HUES6 (cell line): ENCODE measurements at regions not wholly inside any gene's neighbourhood (a gene's known extent, or its start where the extent isn't known, plus 50 kb on each side); places are given as distances from the start of the nearest gene placed in this dataset.
A peak's percentile ranks its signal among the peaks of the same experiment; 100 is the strongest.

Experiments
- H3K27ac ChIP-seq: 2 replicates; pipeline ENCODE4 v1.7.0; 2013; ENCODE audit warnings: low read depth, mild to moderate bottlenecking, low read length, inconsistent platforms
- H3K27me3 ChIP-seq: 2 replicates; pipeline ENCODE4 v1.6.1; 2013; ENCODE audit warnings: low read length; ENCODE audit not compliant: control insufficient read depth, insufficient read depth
- H3K36me3 ChIP-seq: 2 replicates; pipeline ENCODE4 v1.6.1; 2013; ENCODE audit warnings: low read length; ENCODE audit not compliant: control insufficient read depth, insufficient read depth
- H3K4me1 ChIP-seq: 2 replicates; pipeline ENCODE4 v1.6.1; 2013; ENCODE audit warnings: low read length; ENCODE audit not compliant: control insufficient read depth, insufficient read depth
- H3K4me3 ChIP-seq: 2 replicates; pipeline ENCODE4 v1.5.1; 2013; ENCODE audit warnings: low read depth, low read length
- H3K9ac ChIP-seq: one replicate; pipeline ENCODE4 v1.6.1; 2013; ENCODE audit warnings: mild to moderate bottlenecking, low read length
- H3K9me3 ChIP-seq: 2 replicates; pipeline ENCODE4 v1.6.1; 2013; ENCODE audit warnings: low read depth, low read length; ENCODE audit not compliant: control insufficient read depth, insufficient read depth

- no peaks in the 10 kb centered on the region for H3K4me1 ChIP-seq
- no peak overlapping the region for H3K27ac ChIP-seq
- H3K27me3 ChIP-seq: no peaks in the 10 kb centered on the region
- no peak overlapping the region for H3K9ac ChIP-seq
- peaks cover 5% of the 10 kb centered on the region; the same call in 1 of the 2 replicates for H3K9me3 ChIP-seq
- H3K4me3 ChIP-seq: no peak overlapping the region
- H3K36me3 ChIP-seq: no peaks in the 10 kb centered on the region
Observed at GRCh38 chr13:81795710-81796109, 1454.8 kb upstream of the SPRY2 start.

- H3K36me3 ChIP-seq: no peaks in the 10 kb centered on the region
- H3K4me3 ChIP-seq: no peak overlapping the region
- H3K4me1 ChIP-seq: no peaks in the 10 kb centered on the region
- H3K27ac ChIP-seq: no peak overlapping the region
- peaks cover 5% of the 10 kb centered on the region; the same call in 1 of the 2 replicates for H3K9me3 ChIP-seq
- H3K27me3 ChIP-seq: no peaks in the 10 kb centered on the region
- no peak overlapping the region for H3K9ac ChIP-seq
Observed at GRCh38 chr13:81791641-81792040, 1450.7 kb upstream of the SPRY2 start.

GRCh38 chr13:81781471-81781870 is 1440.5 kb upstream of the SPRY2 start:
- Histone ChIP-seq H3K27me3 (no peaks in the 10 kb centered on the region), H3K36me3 (no peaks in the 10 kb centered on the region), H3K9ac (no peak overlapping the region), H3K9me3 (no peaks in the 10 kb centered on the region), H3K27ac (no peak overlapping the region), H3K4me1 (peaks cover 7% of the 10 kb centered on the region), H3K4me3 (no peak overlapping the region)

GRCh38 chr13:81779876-81780275 is 1439.0 kb upstream of the SPRY2 start:
- H3K27me3 ChIP-seq: no peaks in the 10 kb centered on the region
- H3K36me3 ChIP-seq: no peaks in the 10 kb centered on the region
- H3K9ac ChIP-seq: no peak overlapping the region
- no peaks in the 10 kb centered on the region for H3K9me3 ChIP-seq
- no peak overlapping the region for H3K4me3 ChIP-seq
- peaks cover 7% of the 10 kb centered on the region for H3K4me1 ChIP-seq
- peak overlapping the region; percentile 51 for H3K27ac ChIP-seq

- Histone ChIP-seq H3K27ac (no peak overlapping the region), H3K36me3 (no peaks in the 10 kb centered on the region), H3K9me3 (no peaks in the 10 kb centered on the region), H3K27me3 (no peaks in the 10 kb centered on the region), H3K9ac (no peak overlapping the region), H3K4me1 (peaks cover 7% of the 10 kb centered on the region), H3K4me3 (no peak overlapping the region)
Observed at GRCh38 chr13:81778350-81778749, 1437.4 kb upstream of the SPRY2 start.

GRCh38 chr13:81773263-81773662 is 1432.3 kb upstream of the SPRY2 start:
- Histone ChIP-seq H3K27me3 (no peaks in the 10 kb centered on the region), H3K4me1 (peaks cover 20% of the 10 kb centered on the region), H3K9me3 (no peaks in the 10 kb centered on the region), H3K9ac (no peak overlapping the region), H3K4me3 (no peak overlapping the region), H3K27ac (no peak overlapping the region), H3K36me3 (no peaks in the 10 kb centered on the region)

- Histone ChIP-seq H3K9ac (no peak overlapping the region), H3K27me3 (no peaks in the 10 kb centered on the region), H3K4me3 (no peak overlapping the region), H3K4me1 (peaks cover 20% of the 10 kb centered on the region), H3K9me3 (no peaks in the 10 kb centered on the region), H3K27ac (peak overlapping the region; percentile 19; the same call in 1 of the 2 replicates), H3K36me3 (no peaks in the 10 kb centered on the region)
Observed at GRCh38 chr13:81771951-81772350, 1431.0 kb upstream of the SPRY2 start.

- Histone ChIP-seq H3K9ac (no peak overlapping the region), H3K4me1 (peaks cover 20% of the 10 kb centered on the region), H3K4me3 (no peak overlapping the region), H3K9me3 (no peaks in the 10 kb centered on the region), H3K27ac (peak overlapping the region; percentile 19; the same call in 1 of the 2 replicates), H3K27me3 (no peaks in the 10 kb centered on the region), H3K36me3 (no peaks in the 10 kb centered on the region)
Observed at GRCh38 chr13:81770868-81771505, 1430.1 kb upstream of the SPRY2 start.

- H3K9ac ChIP-seq: no peak overlapping the region
- H3K4me1 ChIP-seq: no peaks in the 10 kb centered on the region
- no peaks in the 10 kb centered on the region for H3K36me3 ChIP-seq
- no peaks in the 10 kb centered on the region for H3K27me3 ChIP-seq
- H3K9me3 ChIP-seq: peaks cover 17% of the 10 kb centered on the region
- H3K4me3 ChIP-seq: no peak overlapping the region
- H3K27ac ChIP-seq: no peak overlapping the region
Observed at GRCh38 chr13:81762449-81762848, 1421.5 kb upstream of the SPRY2 start.

GRCh38 chr13:81760316-81760715 is 1419.4 kb upstream of the SPRY2 start:
- H3K4me1 ChIP-seq: no peaks in the 10 kb centered on the region
- H3K9ac ChIP-seq: no peak overlapping the region
- no peak overlapping the region for H3K27ac ChIP-seq
- peaks cover 22% of the 10 kb centered on the region for H3K9me3 ChIP-seq
- no peak overlapping the region for H3K4me3 ChIP-seq
- H3K27me3 ChIP-seq: no peaks in the 10 kb centered on the region
- H3K36me3 ChIP-seq: no peaks in the 10 kb centered on the region

GRCh38 chr13:81757348-81757970 is 1416.5 kb upstream of the SPRY2 start:
- Histone ChIP-seq H3K4me3 (no peak overlapping the region), H3K36me3 (no peaks in the 10 kb centered on the region), H3K4me1 (no peaks in the 10 kb centered on the region), H3K27ac (no peak overlapping the region), H3K9me3 (peaks cover 35% of the 10 kb centered on the region), H3K27me3 (no peaks in the 10 kb centered on the region), H3K9ac (no peak overlapping the region)
